ENCODE measurements at regions not wholly inside any gene's neighbourhood (a gene's known extent, or its start where the extent isn't known, plus 50 kb on each side); places are given as distances from the start of the nearest gene placed in this dataset.

- TF ChIP-seq EP300 (IDR thresholded peaks at IDR 0.05; ENCODE audit: borderline replicate concordance) (no peak), RAD21 (IDR thresholded peaks at IDR 0.05; ENCODE audit: low read depth) (no peak), YY1 (IDR thresholded peaks at IDR 0.05; ENCODE audit: low read depth) (no peak), USF1 (IDR thresholded peaks at IDR 0.05) (no peak), EGR1 (IDR thresholded peaks at IDR 0.05) (no peak), TAF1 (IDR thresholded peaks at IDR 0.05; ENCODE audit: low read depth) (no peak), REST (IDR thresholded peaks at IDR 0.05; ENCODE audit: low read depth) (no peak)
These were observed 160.6 kb upstream of the GGTLC1 start for GRCh38 chr20:24149175-24149574.

All from Ishikawa (cell line).